HG03439 (cell line): ENCODE measurements at regions not wholly inside any gene's neighbourhood (a gene's known extent, or its start where the extent isn't known, plus 50 kb on each side); places are given as distances from the start of the nearest gene placed in this dataset.
"Not testable (repeated sequence)": the region's sequence is repeated elsewhere in the genome, so short reads cannot be mapped to it uniquely, and the experiment has no call there.

Experiments
- ATAC-seq: cut with Tn5 transposase; IDR thresholded peaks from one replicate; pipeline ENCODE4 v1.9.1; 2021; ENCODE audit warnings: mild to moderate bottlenecking, moderate library complexity; ENCODE audit not compliant: unreplicated experiment

- ATAC-seq = not testable (repeated sequence)
Measured at GRCh38 chr9:67142392-67143107, 150.2 kb upstream of the SPATA31A3 start.

DNA sequence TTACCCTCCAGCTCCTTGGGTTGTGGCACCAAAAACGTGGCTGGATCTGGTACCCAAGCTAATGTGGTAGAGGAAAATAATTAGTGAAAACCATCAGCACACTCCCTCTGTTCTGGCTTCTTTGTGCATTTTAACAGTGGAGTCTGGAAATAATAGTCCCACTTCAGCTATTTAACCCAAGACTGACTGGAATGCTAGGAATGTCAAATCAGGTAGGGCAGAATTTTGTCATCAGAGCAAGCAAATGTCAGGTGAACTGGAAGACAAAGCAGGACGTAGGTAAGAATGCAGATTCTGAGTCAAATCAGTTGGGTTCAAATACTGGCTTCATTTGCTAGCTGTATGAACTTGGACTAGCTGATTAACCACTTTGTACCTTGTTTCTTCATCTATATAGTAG lies 144.0 kb upstream of the SPATA31A3 start:
- ATAC-seq = not testable (repeated sequence)

- not testable (repeated sequence) for ATAC-seq
Measured at GRCh38 chr9:67133124-67133523, 140.8 kb upstream of the SPATA31A3 start.

GRCh38 chr9:67116761-67117160 lies 124.4 kb upstream of the SPATA31A3 start:
- not testable (repeated sequence) for ATAC-seq

- ATAC-seq = not testable (repeated sequence)
Measured at GRCh38 chr9:67112148-67112547, 119.8 kb upstream of the SPATA31A3 start.

DNA sequence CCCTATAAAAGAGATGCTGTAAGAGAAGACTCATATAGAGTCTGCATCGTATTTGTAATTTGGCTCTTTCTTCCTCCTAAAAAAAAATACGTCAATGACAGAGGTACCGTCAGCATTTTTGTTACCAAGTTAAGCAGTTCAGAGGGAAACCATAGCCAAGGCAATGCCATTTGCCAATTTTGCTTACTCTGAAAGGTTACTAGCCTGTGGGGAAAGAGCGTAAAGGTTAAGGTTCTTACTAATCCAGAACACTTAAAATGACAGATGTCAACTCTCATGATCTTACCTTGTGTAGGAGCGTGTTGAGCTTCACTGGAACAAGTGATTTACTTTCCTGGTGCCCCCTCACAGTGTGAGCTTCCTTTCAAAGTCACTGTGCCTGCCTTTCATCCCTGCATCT lies 119.4 kb upstream of the SPATA31A3 start:
- not testable (repeated sequence) for ATAC-seq

GRCh38 chr9:67109859-67110258 lies 117.5 kb upstream of the SPATA31A3 start:
- not testable (repeated sequence) for ATAC-seq

DNA sequence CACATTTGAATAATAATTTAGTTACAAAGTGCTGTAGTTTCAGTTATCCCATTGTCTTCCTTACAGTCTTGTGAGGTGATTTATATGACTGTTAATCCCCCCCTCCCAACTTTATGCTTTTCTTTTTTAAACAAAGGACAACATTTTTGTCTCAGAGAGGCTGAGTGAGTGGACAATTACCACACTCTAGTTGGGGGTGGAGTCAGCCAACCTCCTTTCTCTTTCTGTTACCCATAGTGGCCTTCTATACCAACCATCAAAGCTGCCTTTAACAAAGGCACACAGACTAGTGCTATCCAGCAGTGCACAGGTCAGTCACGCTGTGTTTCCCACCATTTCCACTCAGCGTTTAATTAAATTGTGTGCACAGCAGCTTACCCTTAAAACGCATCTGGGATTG lies 114.3 kb upstream of the SPATA31A3 start:
- not testable (repeated sequence) for ATAC-seq

DNA sequence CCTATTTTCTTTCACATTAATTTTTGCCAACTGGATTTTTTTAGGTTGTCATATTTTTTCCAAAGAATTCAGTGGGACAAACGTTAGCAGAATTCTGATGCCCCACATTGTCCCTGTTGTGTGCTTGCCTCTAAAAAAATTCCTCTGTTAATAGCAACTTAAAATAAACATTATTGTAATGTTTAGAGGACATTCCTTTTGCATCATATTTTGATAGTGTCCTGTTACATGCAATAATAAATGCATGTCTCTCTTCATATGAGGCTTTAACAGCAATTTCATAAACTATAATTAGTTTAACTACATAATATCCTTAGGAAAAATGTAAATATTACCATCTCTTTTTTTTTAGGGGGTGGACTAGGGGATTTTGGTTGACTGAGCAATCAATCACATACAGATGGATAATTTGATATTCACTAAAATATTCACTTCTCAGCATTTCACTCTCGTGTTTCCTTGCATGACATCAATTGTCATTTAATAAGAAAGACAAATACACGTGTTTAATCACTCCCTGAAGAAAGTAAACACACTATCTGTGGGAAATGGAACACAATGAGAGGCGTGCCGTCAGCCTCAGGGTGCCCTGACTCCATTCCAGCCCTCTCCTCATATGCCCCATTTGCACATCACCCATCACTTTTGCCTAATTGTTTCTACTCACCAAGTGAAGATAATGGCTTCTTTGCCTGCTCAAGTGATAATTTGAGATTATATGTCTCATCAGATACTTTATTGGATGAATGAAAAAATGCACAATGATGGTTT lies 110.3 kb upstream of the SPATA31A3 start:
- not testable (repeated sequence) for ATAC-seq

DNA sequence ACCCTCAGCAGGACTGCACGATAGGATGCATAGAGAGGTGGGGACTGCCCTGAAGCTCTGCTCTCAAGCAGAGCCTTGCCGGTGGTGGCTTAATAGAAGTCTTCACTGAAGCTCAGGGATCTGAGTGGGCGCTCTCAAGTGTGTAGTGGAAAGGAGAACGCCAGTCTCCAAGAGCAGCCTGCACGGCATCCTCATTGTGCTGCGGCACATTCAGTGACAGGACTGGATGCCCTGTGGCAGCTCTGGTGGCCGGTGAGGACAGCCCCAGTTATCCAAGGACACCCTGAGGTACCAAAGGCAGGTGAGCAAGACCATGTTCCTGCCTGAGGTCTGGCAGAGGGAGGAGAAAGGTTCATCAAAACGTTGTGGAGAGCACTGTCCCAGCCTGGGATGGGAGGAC lies 98.8 kb upstream of the SPATA31A3 start:
- ATAC-seq = not testable (repeated sequence)

DNA sequence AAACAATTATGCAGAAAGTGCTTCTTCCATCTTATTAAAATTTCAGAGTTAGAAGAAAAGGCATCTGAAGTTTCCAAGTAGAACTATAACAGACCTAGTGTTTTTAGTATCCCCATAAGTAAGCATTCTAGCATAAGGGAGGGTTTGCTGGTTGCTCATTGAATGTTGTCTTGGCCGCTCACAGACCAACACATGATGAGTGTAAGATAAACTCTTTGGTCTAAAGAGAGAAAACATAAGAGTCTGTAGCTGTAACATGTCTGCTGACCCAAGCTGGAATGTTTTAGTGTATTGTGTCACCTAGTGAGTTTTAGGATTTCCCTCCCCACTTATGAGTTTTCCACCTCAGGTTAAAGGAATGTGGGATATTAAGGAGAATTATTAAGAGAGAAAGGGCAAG lies 94.5 kb upstream of the SPATA31A3 start:
- not testable (repeated sequence) for ATAC-seq

DNA sequence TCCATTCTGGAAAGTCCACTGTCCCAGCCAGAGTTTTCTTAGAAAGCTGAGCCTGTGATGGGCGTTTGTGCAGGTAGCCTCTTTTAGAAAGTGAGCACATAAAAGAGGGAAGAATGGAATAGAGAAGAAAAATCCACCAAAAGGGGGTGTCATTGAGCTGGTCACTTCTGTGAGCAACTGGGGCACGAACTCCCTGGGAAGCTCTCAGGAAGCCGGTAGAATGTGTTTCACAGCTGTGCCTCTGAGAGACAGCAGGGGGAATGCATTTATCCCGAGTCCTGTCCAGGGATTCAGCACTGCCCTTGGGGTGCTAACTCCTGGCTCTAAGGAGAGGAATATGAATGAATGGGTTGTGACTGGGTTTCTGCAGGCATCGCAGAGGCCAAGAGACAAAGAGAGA lies 73.8 kb upstream of the SPATA31A3 start:
- not testable (repeated sequence) for ATAC-seq

DNA sequence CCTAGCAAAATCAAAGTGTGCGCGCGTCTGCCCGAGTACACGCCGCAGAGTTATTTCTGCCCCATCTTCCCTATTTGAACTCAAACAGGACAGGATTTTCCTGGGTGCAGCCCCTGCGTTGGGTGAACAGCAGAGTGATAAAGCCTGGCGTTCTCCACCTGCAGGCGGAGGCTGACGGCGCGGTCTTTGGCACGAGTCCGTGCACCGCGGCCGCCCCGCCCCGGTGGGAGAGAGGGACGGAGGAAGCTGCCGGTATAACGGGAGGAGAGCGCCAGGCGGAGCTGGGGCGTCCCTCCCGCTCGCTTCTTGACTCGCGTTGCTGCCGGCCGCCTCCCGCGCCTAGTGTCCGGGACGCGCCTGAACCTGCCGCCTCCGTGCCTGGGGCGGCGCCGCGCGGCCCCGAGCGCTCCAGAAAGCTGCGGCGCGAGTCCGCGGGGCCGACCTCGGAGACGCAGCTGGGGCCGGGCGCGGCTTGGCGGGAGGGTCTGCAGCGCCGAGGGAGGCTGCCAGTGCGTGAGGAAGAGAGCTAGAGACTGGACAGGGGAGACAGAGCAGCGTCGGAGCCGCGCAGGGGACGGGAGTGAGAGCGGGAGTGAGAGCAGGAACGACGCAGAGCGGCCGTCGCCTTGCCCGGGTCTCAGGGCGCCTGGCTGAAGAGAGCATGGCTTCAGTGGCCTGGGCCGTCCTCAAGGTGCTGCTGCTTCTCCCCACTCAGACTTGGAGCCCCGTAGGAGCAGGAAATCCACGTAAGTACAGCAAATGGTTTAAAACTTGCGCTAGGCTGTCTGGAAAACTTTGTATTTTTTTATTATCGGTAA lies 66.8 kb upstream of the SPATA31A3 start:
- ATAC-seq = not testable (repeated sequence)
